H1 (cell line): ENCODE measurements at regions not wholly inside any gene's neighbourhood (a gene's known extent, or its start where the extent isn't known, plus 50 kb on each side); places are given as distances from the start of the nearest gene placed in this dataset.

Experiments used
- CTCF ChIA-PET: fragments of 300-600 bp; sonication (Branson Sonifier 250); formaldehyde crosslinking; loops from one replicate; lab custom pipeline; 2021; ENCODE audit not compliant: partially characterized antibody; lab: Charles Lee
- POLR2A ChIA-PET: fragments of 300-600 bp; sonication (Branson Sonifier 250); formaldehyde crosslinking; loops from one replicate; lab custom pipeline; 2021; ENCODE audit warnings: inconsistent platforms; ENCODE audit not compliant: partially characterized antibody; lab: Charles Lee
- DNase-seq, 2 experiments: peaks; one replicate each; pipeline versions ENCODE4 v3.0.0 to v3.0.0-alpha.2; 2010 to 2022; ENCODE audit warnings: low spot score in 2 of 2, low read depth in 1 of 2, mixed read lengths in 1 of 2
- FAIRE-seq: peaks from 2 replicates; lab custom pipeline; 2011; peaks lifted over from hg19 to GRCh38; lab: Jason Lieb, UNC
- H2AFZ ChIP-seq: 2 replicates; pipeline ENCODE4 v1.8.1; 2012; ENCODE audit warnings: low read length, inconsistent platforms
- H2AK5ac ChIP-seq: 2 replicates; pipeline ENCODE4 v1.6.1; 2013; ENCODE audit warnings: low read depth, low read length
- H2BK120ac ChIP-seq: replicated peaks from 2 replicates; pipeline ENCODE3; 2013; ENCODE audit warnings: low read depth, low read length, inconsistent platforms
- H2BK12ac ChIP-seq: 2 replicates; pipeline ENCODE4 v1.6.1; 2013; ENCODE audit warnings: low read depth, low read length
- H2BK15ac ChIP-seq: 2 replicates; pipeline ENCODE4 v1.6.1; 2013; ENCODE audit warnings: low read length
- H2BK20ac ChIP-seq: 2 replicates; pipeline ENCODE4 v1.6.1; 2013; ENCODE audit warnings: low read length
- H2BK5ac ChIP-seq: 2 replicates; pipeline ENCODE4 v1.6.1; 2013; ENCODE audit warnings: low read depth, low read length
- H3K14ac ChIP-seq: 2 replicates; pipeline ENCODE4 v1.6.1; 2013; ENCODE audit warnings: inconsistent platforms; ENCODE audit not compliant: insufficient read length
- H3K18ac ChIP-seq: 2 replicates; pipeline ENCODE4 v1.6.1; 2013; ENCODE audit warnings: low read length; ENCODE audit errors: extremely low read depth
- H3K23ac ChIP-seq: 2 replicates; pipeline ENCODE4 v1.6.1; 2013; ENCODE audit warnings: inconsistent platforms; ENCODE audit not compliant: insufficient read length
- H3K23me2 ChIP-seq: 2 replicates; pipeline ENCODE4 v1.6.1; 2013; ENCODE audit warnings: low read depth, low read length
- H3K27ac ChIP-seq: 2 replicates; pipeline ENCODE4 v1.6.1; 2011; ENCODE audit warnings: low read depth, low read length, inconsistent platforms
- H3K27me3 ChIP-seq, 4 experiments: replicated peaks in 1 of 4; 1 replicate in 1 of 4; 2 replicates in 3 of 4; pipeline versions ENCODE4 v1.6.1 to v1.8.1; 2011 to 2013; ENCODE audit warnings: low read length in 3 of 4, mild to moderate bottlenecking in 3 of 4, inconsistent platforms in 2 of 4, mixed read lengths in 2 of 4, moderate library complexity in 1 of 4; ENCODE audit not compliant: control insufficient read depth in 3 of 4, insufficient read depth in 3 of 4; ENCODE audit errors: extremely low read depth in 1 of 4
- H3K36me3 ChIP-seq, 4 experiments: 2 replicates each; pipeline versions ENCODE4 v1.6.1 to v1.8.1; 2011 to 2013; ENCODE audit warnings: mild to moderate bottlenecking in 4 of 4, low read length in 3 of 4, moderate library complexity in 2 of 4, control low read depth in 1 of 4, inconsistent platforms in 1 of 4; ENCODE audit not compliant: insufficient read depth in 4 of 4, control insufficient read depth in 2 of 4
- H3K4ac ChIP-seq: replicated peaks from 2 replicates; pipeline ENCODE3; 2013; ENCODE audit warnings: low read length, low read depth, mixed read lengths, inconsistent platforms; ENCODE audit not compliant: insufficient read length
- H3K4me1 ChIP-seq, 4 experiments: replicated peaks in 1 of 4; 1 replicate in 1 of 4; 2 replicates in 3 of 4; pipeline versions ENCODE4 v1.6.1 to v1.8.1; 2011 to 2013; ENCODE audit warnings: low read length in 3 of 4, inconsistent platforms in 2 of 4, mixed read lengths in 1 of 4; ENCODE audit not compliant: insufficient read depth in 4 of 4, control insufficient read depth in 3 of 4
- H3K4me2 ChIP-seq, 2 experiments: 2 replicates each; pipeline versions ENCODE4 v1.6.1 to v1.8.1; 2011 to 2013; ENCODE audit warnings: low read depth in 2 of 2, low read length in 2 of 2, control low read depth in 1 of 2, inconsistent platforms in 1 of 2, mild to moderate bottlenecking in 1 of 2; ENCODE audit not compliant: insufficient read depth in 1 of 2
- H3K4me3 ChIP-seq, 4 experiments: fragments of 200-600, 300-600 bp in 1 of 4; sonication (generic), shearing (Covaris generic), sonication (Bioruptor Twin) in 1 of 4; 2 replicates each; pipeline versions ENCODE4 v1.5.1 to v1.8.1; 2011 to 2016; ENCODE audit warnings: low read length in 4 of 4, low read depth in 3 of 4, control low read depth in 2 of 4, inconsistent platforms in 2 of 4, mild to moderate bottlenecking in 2 of 4, mixed read lengths in 1 of 4, moderate library complexity in 1 of 4; ENCODE audit not compliant: insufficient read depth in 2 of 4; ENCODE audit errors: extremely low read depth in 1 of 4
- H3K56ac ChIP-seq: replicated peaks from 2 replicates; pipeline ENCODE3; 2013; ENCODE audit warnings: low read depth, mild to moderate bottlenecking, mixed read lengths, low read length, inconsistent platforms; ENCODE audit not compliant: insufficient read length
- H3K79me1 ChIP-seq: 2 replicates; pipeline ENCODE4 v1.6.1; 2013; ENCODE audit warnings: low read depth, low read length, control low read depth
- H3K79me2 ChIP-seq, 2 experiments: 2 replicates each; pipeline versions ENCODE4 v1.6.1 to v1.8.1; 2012 to 2013; ENCODE audit warnings: low read length in 2 of 2, mild to moderate bottlenecking in 2 of 2, inconsistent platforms in 1 of 2; ENCODE audit not compliant: insufficient read depth in 2 of 2, control insufficient read depth in 1 of 2
- H3K9ac ChIP-seq, 4 experiments: replicated peaks in 1 of 4; 1 replicate in 1 of 4; 2 replicates in 3 of 4; pipeline versions ENCODE4 v1.6.1 to v1.8.1; 2011 to 2013; ENCODE audit warnings: low read depth in 3 of 4, low read length in 3 of 4, control low read depth in 2 of 4, mild to moderate bottlenecking in 2 of 4, moderate library complexity in 2 of 4, inconsistent platforms in 1 of 4; ENCODE audit errors: extremely low read depth in 1 of 4
- H3K9me3 ChIP-seq, 2 experiments: 2 replicates each; pipeline versions ENCODE4 v1.6.1 to v1.8.1; 2012 to 2013; ENCODE audit warnings: mild to moderate bottlenecking in 2 of 2, moderate library complexity in 2 of 2, control low read depth in 1 of 2, inconsistent platforms in 1 of 2, low read depth in 1 of 2, low read length in 1 of 2, mixed read lengths in 1 of 2; ENCODE audit not compliant: insufficient read depth in 2 of 2
- H4K20me1 ChIP-seq, 2 experiments: replicated peaks in 1 of 2; 2 replicates each; pipeline versions ENCODE3 to v1.8.1; 2011 to 2013; ENCODE audit warnings: inconsistent platforms in 2 of 2, low read length in 2 of 2, mild to moderate bottlenecking in 1 of 2; ENCODE audit not compliant: insufficient read depth in 2 of 2, control insufficient read depth in 1 of 2
- H4K5ac ChIP-seq: 2 replicates; pipeline ENCODE4 v1.6.1; 2013; ENCODE audit warnings: low read length, low read depth, mixed read lengths, inconsistent platforms; ENCODE audit not compliant: insufficient read length
- H4K8ac ChIP-seq: 2 replicates; pipeline ENCODE4 v1.8.0; 2013; ENCODE audit warnings: mild to moderate bottlenecking, moderate library complexity, low read length, inconsistent platforms; ENCODE audit not compliant: insufficient read depth; ENCODE audit errors: extremely low read depth
- H4K91ac ChIP-seq: replicated peaks from 2 replicates; pipeline ENCODE3; 2013; ENCODE audit warnings: low read length, mixed read lengths, inconsistent platforms; ENCODE audit not compliant: insufficient read length
- ASH2L ChIP-seq: fragments of 200-600, 300-600 bp; sonication (generic); IDR thresholded peaks from one replicate; pipeline ENCODE4 v1.7.1; 2017; ENCODE audit warnings: low read length
- BCL11A ChIP-seq, 2 experiments: IDR thresholded peaks; one replicate each; pipeline ENCODE4 v1.6.1; 2011; ENCODE audit warnings: low read depth in 2 of 2, low read length in 2 of 2, mild to moderate bottlenecking in 2 of 2
- CEBPB ChIP-seq: IDR thresholded peaks from 2 replicates; pipeline ENCODE4 v1.6.1; 2012; ENCODE audit warnings: low read depth, low read length
- CHD1 ChIP-seq: IDR thresholded peaks from 2 replicates; pipeline ENCODE4 v1.6.1; 2012; ENCODE audit warnings: low read depth, low read length, improper control_type of control experiment
- GTF2F1 ChIP-seq: IDR thresholded peaks from 2 replicates; pipeline ENCODE4 v1.6.1; 2012; ENCODE audit warnings: low read depth, low read length, improper control_type of control experiment, borderline replicate concordance
- HDAC6 ChIP-seq: IDR thresholded peaks from one replicate; pipeline ENCODE4 v1.7.1; 2012; ENCODE audit warnings: low read depth, mild to moderate bottlenecking, inconsistent platforms, low read length, moderate library complexity
- PHF8 ChIP-seq: fragments of 200-600 bp; sonication (generic); conservative IDR thresholded peaks from 2 replicates; pipeline ENCODE4 v1.7.1; 2012; ENCODE audit warnings: low read depth, mild to moderate bottlenecking, inconsistent platforms, low read length, moderate library complexity
- RNF2 ChIP-seq: fragments of 200-900, 300-1000 bp; sonication (generic); IDR thresholded peaks from 2 replicates; pipeline ENCODE4 v1.7.1; 2016; ENCODE audit warnings: borderline replicate concordance, low read depth, mild to moderate bottlenecking, antibody characterized with exemption, low read length; ENCODE audit not compliant: poor library complexity, severe bottlenecking; ENCODE audit errors: missing control alignments
- SIN3A ChIP-seq, 2 experiments: IDR thresholded peaks in 1 of 2; conservative IDR thresholded peaks in 1 of 2; 2 replicates each; pipeline ENCODE4 v1.6.1; 2011 to 2012; ENCODE audit warnings: low read length in 2 of 2, improper control_type of control experiment in 1 of 2, low read depth in 1 of 2, mild to moderate bottlenecking in 1 of 2
- WGBS, 2 experiments: shearing (Covaris generic) in 1 of 2; methylation state at CpG; one replicate each; pipeline versions ENCODE4 v1.1.6 to v1.1.7; 2013 to 2015; ENCODE audit warnings: low lambda C conversion rate in 2 of 2, mixed read lengths in 2 of 2, inconsistent platforms in 1 of 2, low coverage in 1 of 2, missing lambda C conversion rate in 1 of 2; ENCODE audit not compliant: insufficient replicate concordance in 2 of 2, insufficient coverage in 1 of 2, insufficient read length in 1 of 2; ENCODE audit errors: extremely low coverage in 1 of 2, missing lambda C conversion rate in 1 of 2; 5-methylcytosine and 5-hydroxymethylcytosine counted together
- TF ChIP-seq, protein P1 (sequence below): IDR thresholded peaks from 2 replicates; pipeline ENCODE4 v1.6.1; 2012; ENCODE audit warnings: low read length, inconsistent platforms
- TF ChIP-seq, protein P2 (sequence below): IDR thresholded peaks from 2 replicates; pipeline ENCODE4 v1.6.1; 2012; ENCODE audit warnings: inconsistent platforms

GRCh38 chr12:75724307-75724927 lies 213.0 kb upstream of the KRR1 start:
- Histone ChIP-seq H2AFZ (no peak overlapping the region), H2BK20ac (no peak overlapping the region), H3K27me3 (no peaks in the 10 kb centered on the region), H4K91ac (no peak overlapping the region), H4K8ac (no peak overlapping the region), H4K20me1 (no peaks in the 10 kb centered on the region), H3K18ac (no peak overlapping the region), H3K79me2 (no peaks in the 10 kb centered on the region), H2AK5ac (no peak overlapping the region), H3K23me2 (no peaks in the 10 kb centered on the region), H3K23ac (no peak overlapping the region), H3K4me2 (no peak overlapping the region), H3K9me3 (no peaks in the 10 kb centered on the region), H3K4me3 (no peak overlapping the region), H2BK12ac (no peak overlapping the region), H2BK15ac (no peak overlapping the region), H3K9ac (no peak overlapping the region), H4K5ac (no peak overlapping the region), H2BK5ac (no peak overlapping the region), H3K27ac (no peak overlapping the region), H2BK120ac (no peak overlapping the region), H3K4ac (no peak overlapping the region), H3K14ac (no peak overlapping the region), H3K36me3 (no peaks in the 10 kb centered on the region), H3K4me1 (peaks cover 4 to 17% (median 13%) of the 10 kb centered on the region in 4 experiments; a peak in 4 of 7 replicates), H3K56ac (no peak overlapping the region), H3K79me1 (no peaks in the 10 kb centered on the region)
- POLR2A ChIA-PET, result no interaction called here
- 95% methylated on average over 9 of the region's 11 CpGs; no CpG with 5 or more reads in 1 of the 2 experiments for WGBS, 2 experiments
- FAIRE-seq (no peak), DNase-seq (no peak)
- CTCF ChIA-PET, result no interaction called here
- TF ChIP-seq RNF2 (no peak), PHF8 (no peak), CEBPB (no peak), ASH2L (no peak), HDAC6 (no peak), GTF2F1 (no peak), CHD1 (no peak), SIN3A (conservative IDR thresholded peaks at IDR 0.05 in 1 of 2, IDR thresholded peaks at IDR 0.05 in 1 of 2; ENCODE audit: low read depth in 1 of 2, low read length in 2 of 2) (no peak), BCL11A (IDR thresholded peaks at IDR 0.05; ENCODE audit: low read depth in 2 of 2, low read length in 2 of 2) (no peak)
- TF ChIP-seq, protein P1, sequence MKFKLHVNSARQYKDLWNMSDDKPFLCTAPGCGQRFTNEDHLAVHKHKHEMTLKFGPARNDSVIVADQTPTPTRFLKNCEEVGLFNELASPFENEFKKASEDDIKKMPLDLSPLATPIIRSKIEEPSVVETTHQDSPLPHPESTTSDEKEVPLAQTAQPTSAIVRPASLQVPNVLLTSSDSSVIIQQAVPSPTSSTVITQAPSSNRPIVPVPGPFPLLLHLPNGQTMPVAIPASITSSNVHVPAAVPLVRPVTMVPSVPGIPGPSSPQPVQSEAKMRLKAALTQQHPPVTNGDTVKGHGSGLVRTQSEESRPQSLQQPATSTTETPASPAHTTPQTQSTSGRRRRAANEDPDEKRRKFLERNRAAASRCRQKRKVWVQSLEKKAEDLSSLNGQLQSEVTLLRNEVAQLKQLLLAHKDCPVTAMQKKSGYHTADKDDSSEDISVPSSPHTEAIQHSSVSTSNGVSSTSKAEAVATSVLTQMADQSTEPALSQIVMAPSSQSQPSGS, result no peak
- TF ChIP-seq, protein P2, sequence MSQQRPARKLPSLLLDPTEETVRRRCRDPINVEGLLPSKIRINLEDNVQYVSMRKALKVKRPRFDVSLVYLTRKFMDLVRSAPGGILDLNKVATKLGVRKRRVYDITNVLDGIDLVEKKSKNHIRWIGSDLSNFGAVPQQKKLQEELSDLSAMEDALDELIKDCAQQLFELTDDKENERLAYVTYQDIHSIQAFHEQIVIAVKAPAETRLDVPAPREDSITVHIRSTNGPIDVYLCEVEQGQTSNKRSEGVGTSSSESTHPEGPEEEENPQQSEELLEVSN, result no peak
